Esophagus muscularis mucosa (tissue), 4 donors: ENCODE measurements at regions not wholly inside any gene's neighbourhood (a gene's known extent, or its start where the extent isn't known, plus 50 kb on each side); places are given as distances from the start of the nearest gene placed in this dataset.

ENCODE experiments used
- DNase-seq: peaks from one replicate; pipeline ENCODE4 v3.0.0-alpha.2; 2017; ENCODE audit errors: extremely low spot score
- H3K27ac ChIP-seq, 4 donors: fragments of 200-600 bp; sonication (generic); replicated peaks in 1 of 4; 1 replicate in 3 of 4; 2 replicates in 1 of 4; pipeline ENCODE4 v1.5.1; 2016 to 2019; ENCODE audit warnings: mild to moderate bottlenecking in 1 of 4
- H3K27me3 ChIP-seq, 4 donors: fragments of 200-600 bp; sonication (generic); one replicate each; pipeline versions ENCODE4 v1.5.1 to v1.6.0; 2016 to 2019
- H3K36me3 ChIP-seq, 4 donors: fragments of 200-600 bp; sonication (generic); one replicate each; pipeline ENCODE4 v1.5.1; 2016 to 2019
- H3K4me1 ChIP-seq, 4 donors: fragments of 200-600 bp; sonication (generic); one replicate each; pipeline ENCODE4 v1.5.1; 2016 to 2019
- H3K4me3 ChIP-seq, 4 donors: fragments of 200-600 bp; sonication (generic); 1 replicate in 2 of 4; 2 replicates in 2 of 4; pipeline ENCODE4 v1.5.1; 2016 to 2019; ENCODE audit warnings: mild to moderate bottlenecking in 4 of 4, moderate library complexity in 1 of 4
- H3K9me3 ChIP-seq, 4 donors: fragments of 200-600 bp; sonication (generic); 1 replicate in 3 of 4; 2 replicates in 1 of 4; pipeline ENCODE4 v1.5.1; 2016 to 2019
- EP300 ChIP-seq: sonication (generic); formaldehyde crosslinking; IDR thresholded peaks from one replicate; pipeline ENCODE4 v1.6.1; 2017; ENCODE audit warnings: antibody characterized with exemption
- POLR2A ChIP-seq: fragments of 450-650 bp; IDR thresholded peaks from one replicate; pipeline ENCODE4 v1.6.1; 2017; ENCODE audit warnings: antibody characterized with exemption, moderate library complexity, mild to moderate bottlenecking, low read depth
- POLR2AphosphoS5 ChIP-seq, 2 donors: sonication (generic); formaldehyde crosslinking; IDR thresholded peaks; one replicate each; pipeline ENCODE4 v1.6.1; 2017; ENCODE audit warnings: antibody characterized with exemption in 2 of 2
- WGBS: methylation state at CpG from one replicate; pipeline ENCODE4 v1.1.5; 2018; 5-methylcytosine and 5-hydroxymethylcytosine counted together
- intact Hi-C: fragments of 100-400 bp; cut with DNase I; formaldehyde crosslinking; loops from one replicate; pipeline ENCODE4 v1.15.1; 2023
- TF ChIP-seq, protein P1 (sequence below), 3 experiments: fragments of 200-600 bp in 2 of 3; fragments of 450-650 bp in 1 of 3; sonication (generic) in 2 of 3; IDR thresholded peaks; one replicate each; pipeline ENCODE4 v1.5.1; 2017 to 2019; ENCODE audit warnings: antibody characterized with exemption in 3 of 3, mild to moderate bottlenecking in 2 of 3, moderate library complexity in 1 of 3

DNA sequence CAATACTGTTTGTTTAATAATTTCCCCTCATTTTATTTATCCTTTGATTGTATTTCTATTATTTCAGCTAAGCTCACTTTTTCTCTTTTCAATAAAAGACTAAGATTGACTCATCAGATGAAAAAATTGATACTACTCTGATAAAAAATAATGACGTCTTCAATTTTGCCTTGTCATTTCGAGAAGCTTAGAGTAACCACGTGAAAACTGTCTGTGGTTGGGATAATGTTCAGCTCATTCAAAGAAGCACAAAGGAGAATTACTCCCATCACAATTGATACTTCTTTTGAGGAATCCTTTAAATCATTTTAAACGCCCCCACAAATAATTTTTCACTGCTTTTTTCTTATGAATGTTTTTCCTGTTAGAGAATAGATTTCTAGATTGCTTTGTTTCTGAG lies 318.7 kb upstream of the SLITRK1 start:
- no peak for DNase-seq
- no peak overlapping the region for H3K27ac ChIP-seq
- H3K4me3 ChIP-seq: no peak overlapping the region
- no peaks in the 10 kb centered on the region for H3K36me3 ChIP-seq
- H3K27me3 ChIP-seq: no peaks in the 10 kb centered on the region
- no peaks in the 10 kb centered on the region for H3K4me1 ChIP-seq
- H3K9me3 ChIP-seq: no peaks in the 10 kb centered on the region
- TF ChIP-seq POLR2AphosphoS5 (IDR thresholded peaks at IDR 0.05) (no peak), POLR2A (no peak), EP300 (no peak)
- TF ChIP-seq, protein P1, sequence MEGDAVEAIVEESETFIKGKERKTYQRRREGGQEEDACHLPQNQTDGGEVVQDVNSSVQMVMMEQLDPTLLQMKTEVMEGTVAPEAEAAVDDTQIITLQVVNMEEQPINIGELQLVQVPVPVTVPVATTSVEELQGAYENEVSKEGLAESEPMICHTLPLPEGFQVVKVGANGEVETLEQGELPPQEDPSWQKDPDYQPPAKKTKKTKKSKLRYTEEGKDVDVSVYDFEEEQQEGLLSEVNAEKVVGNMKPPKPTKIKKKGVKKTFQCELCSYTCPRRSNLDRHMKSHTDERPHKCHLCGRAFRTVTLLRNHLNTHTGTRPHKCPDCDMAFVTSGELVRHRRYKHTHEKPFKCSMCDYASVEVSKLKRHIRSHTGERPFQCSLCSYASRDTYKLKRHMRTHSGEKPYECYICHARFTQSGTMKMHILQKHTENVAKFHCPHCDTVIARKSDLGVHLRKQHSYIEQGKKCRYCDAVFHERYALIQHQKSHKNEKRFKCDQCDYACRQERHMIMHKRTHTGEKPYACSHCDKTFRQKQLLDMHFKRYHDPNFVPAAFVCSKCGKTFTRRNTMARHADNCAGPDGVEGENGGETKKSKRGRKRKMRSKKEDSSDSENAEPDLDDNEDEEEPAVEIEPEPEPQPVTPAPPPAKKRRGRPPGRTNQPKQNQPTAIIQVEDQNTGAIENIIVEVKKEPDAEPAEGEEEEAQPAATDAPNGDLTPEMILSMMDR (IDR thresholded peaks at IDR 0.05): no peak
- intact Hi-C loops: no loop called here
- WGBS: 57% methylated on average over 4 of the region's 4 CpGs

DNA sequence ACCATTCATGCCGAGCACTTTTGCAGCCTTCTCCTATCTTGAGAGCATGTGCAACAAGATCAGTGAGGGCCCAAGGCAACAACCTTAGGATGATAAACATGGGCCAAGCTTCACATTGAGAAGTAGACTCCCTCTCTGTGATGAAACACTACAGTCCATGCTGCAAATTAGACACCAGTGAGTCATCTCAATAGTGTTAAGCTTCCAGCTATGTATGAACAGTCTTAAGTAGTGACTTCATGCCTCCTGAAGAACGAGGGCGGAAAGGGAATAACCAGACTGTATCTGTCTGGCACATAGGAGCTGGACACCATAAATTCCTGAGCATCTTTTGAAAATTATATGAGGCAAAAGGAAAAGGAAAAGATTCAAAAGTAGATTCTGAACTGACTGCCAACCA lies 309.9 kb upstream of the SLITRK1 start:
- WGBS: 73% methylated on average over 3 of the region's 3 CpGs
- Histone ChIP-seq H3K4me3 (no peak overlapping the region), H3K4me1 (no peaks in the 10 kb centered on the region), H3K36me3 (no peaks in the 10 kb centered on the region), H3K9me3 (no peaks in the 10 kb centered on the region), H3K27ac (no peak overlapping the region), H3K27me3 (no peaks in the 10 kb centered on the region)
- TF ChIP-seq EP300 (no peak), POLR2A (no peak), POLR2AphosphoS5 (IDR thresholded peaks at IDR 0.05) (no peak)
- TF ChIP-seq, protein P1 (IDR thresholded peaks at IDR 0.05): no peak
- intact Hi-C loops: no loop called here
- DNase-seq: no peak

DNA sequence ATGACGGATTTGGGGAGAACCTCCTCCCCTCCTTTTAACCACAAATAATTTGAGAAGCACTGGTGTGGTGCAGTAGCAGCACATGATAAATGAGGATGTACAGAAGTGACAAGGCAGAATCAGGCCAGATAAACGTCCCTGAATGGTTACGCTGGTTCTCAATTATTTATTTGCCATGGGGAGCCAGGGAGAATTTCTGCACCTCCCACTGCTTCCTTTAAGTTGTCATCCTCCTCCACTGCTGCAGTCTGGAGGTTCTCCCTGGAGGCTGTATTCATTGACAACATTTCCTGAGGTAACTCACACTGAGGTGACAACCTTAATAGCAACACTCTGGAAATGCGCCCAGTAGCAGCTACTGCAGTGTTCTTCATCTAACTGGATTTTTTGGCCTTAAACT lies 308.9 kb upstream of the SLITRK1 start:
- Histone ChIP-seq H3K9me3 (no peaks in the 10 kb centered on the region), H3K27ac (no peak overlapping the region), H3K4me1 (no peaks in the 10 kb centered on the region), H3K27me3 (no peaks in the 10 kb centered on the region), H3K4me3 (no peak overlapping the region), H3K36me3 (no peaks in the 10 kb centered on the region)
- intact Hi-C loops: no loop called here
- 45% methylated on average over 4 of the region's 4 CpGs for WGBS
- no peak for DNase-seq
- TF ChIP-seq, protein P1 (IDR thresholded peaks at IDR 0.05): no peak
- no peak for TF ChIP-seq POLR2A
- no peak for TF ChIP-seq POLR2AphosphoS5 (IDR thresholded peaks at IDR 0.05)
- TF ChIP-seq EP300: no peak

DNA sequence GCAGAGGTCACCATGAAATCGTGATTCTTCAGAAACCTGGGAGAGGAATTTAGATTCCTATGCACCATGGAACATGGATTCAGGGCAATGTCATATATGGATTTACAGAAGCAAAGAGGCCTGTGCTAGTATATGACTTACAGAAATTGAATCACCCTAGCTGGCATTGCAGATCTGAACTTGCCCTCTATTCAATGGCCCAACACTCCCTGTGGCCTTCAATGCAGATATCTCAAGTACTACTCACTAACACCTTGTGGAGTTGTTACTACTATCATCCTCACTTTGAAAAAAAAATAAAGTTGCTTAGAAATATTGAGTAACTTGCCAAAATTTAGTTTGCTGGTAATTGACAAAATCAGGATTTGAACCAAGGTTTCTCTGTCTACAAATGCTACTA lies 305.4 kb upstream of the SLITRK1 start:
- Histone ChIP-seq H3K4me3 (no peak overlapping the region), H3K27me3 (no peaks in the 10 kb centered on the region), H3K27ac (no peak overlapping the region), H3K9me3 (peaks cover 0 to 6% (median 0%) of the 10 kb centered on the region in 4 donors), H3K36me3 (no peaks in the 10 kb centered on the region), H3K4me1 (no peaks in the 10 kb centered on the region)
- no peak for TF ChIP-seq POLR2A
- no peak for TF ChIP-seq EP300
- no peak for TF ChIP-seq POLR2AphosphoS5 (IDR thresholded peaks at IDR 0.05)
- TF ChIP-seq, protein P1 (IDR thresholded peaks at IDR 0.05): no peak
- intact Hi-C loops: no loop called here
- no peak for DNase-seq
- 82% methylated on average over 1 of the region's 1 CpG for WGBS

DNA sequence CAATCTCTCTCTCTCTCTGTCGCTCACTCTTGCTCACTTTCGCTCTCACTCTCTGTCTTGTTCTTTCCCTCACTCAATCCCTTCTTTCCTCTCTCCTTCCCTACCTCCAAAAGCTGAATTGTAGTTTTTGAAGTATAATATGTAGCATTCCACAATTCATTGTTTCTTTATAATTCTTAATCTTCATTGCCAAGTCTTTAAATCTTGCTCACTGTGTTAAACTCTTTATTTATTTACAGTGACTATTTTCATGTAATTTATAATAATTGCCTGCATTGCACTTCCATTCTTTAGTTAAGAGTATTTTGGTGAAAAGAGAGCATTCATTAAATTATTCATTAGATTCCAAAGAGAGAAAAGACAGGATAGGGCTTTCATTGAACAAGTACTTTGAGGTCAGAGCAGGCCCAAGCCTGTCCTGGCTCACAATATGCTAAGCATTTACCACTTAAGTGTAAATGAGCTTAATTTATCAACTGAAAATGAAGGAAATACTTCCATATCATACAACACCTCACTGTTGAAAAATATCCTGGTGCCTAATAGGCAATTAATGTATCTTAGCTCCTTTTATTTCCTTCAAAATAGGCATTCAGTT lies 257.4 kb upstream of the SLITRK1 start:
- DNase-seq: no peak
- H3K27me3 ChIP-seq: no peaks in the 10 kb centered on the region
- H3K27ac ChIP-seq: no peak overlapping the region
- 92% methylated on average over 2 of the region's 2 CpGs for WGBS
- TF ChIP-seq, protein P1 (IDR thresholded peaks at IDR 0.05): no peak
- TF ChIP-seq POLR2A: no peak
- no peak for TF ChIP-seq POLR2AphosphoS5 (IDR thresholded peaks at IDR 0.05)
- no peak for TF ChIP-seq EP300
- intact Hi-C loops: no loop called here
- no peaks in the 10 kb centered on the region for H3K4me1 ChIP-seq
- no peaks in the 10 kb centered on the region for H3K9me3 ChIP-seq
- H3K36me3 ChIP-seq: no peaks in the 10 kb centered on the region
- H3K4me3 ChIP-seq: no peak overlapping the region
